ENCODE measurements at regions not wholly inside any gene's neighbourhood (a gene's known extent, or its start where the extent isn't known, plus 50 kb on each side); places are given as distances from the start of the nearest gene placed in this dataset.

DNA sequence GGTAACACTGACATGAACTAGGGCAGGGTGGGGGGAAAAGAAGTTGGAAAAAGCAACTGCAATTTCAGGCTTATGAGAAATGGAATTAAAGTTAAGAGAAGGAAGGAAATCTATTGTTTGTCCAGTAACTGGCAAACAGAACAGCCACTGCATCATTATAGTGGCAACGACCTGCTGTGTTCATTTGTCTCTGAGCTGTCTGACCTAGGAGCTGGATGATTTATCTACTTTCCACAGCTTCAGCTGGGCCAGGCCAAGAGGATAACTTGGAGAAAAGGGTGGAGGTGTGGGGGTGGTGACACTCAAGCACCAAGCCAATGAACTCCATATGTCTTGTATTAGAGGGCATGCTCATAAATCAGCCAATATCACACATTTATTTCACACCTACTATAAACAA, 291.5 kb upstream of the KLHL29 start:
- no peaks in the 10 kb centered on the region for H3K4me1 ChIP-seq (ENCODE audit: control insufficient read depth in 2 of 2, insufficient read depth in 1 of 2, low read depth in 1 of 2, low read length in 2 of 2)
- no peaks in the 10 kb centered on the region for H3K27me3 ChIP-seq (ENCODE audit: control insufficient read depth in 3 of 3, insufficient read depth in 3 of 3, low read depth in 1 of 3, low read length in 3 of 3)
- H3K4me2 ChIP-seq (ENCODE audit: insufficient read depth, low read length, poor library complexity, severe bottlenecking): no peak overlapping the region
- H3K4me3 ChIP-seq (ENCODE audit: low read length in 2 of 2): no peak overlapping the region
- H3K14ac ChIP-seq (ENCODE audit: low read length): no peak overlapping the region
- no peaks in the 10 kb centered on the region for H3K9me3 ChIP-seq (replicated peaks in 1 of 2; ENCODE audit: control insufficient read depth in 2 of 2, insufficient read depth in 1 of 2, low read depth in 1 of 2, low read length in 2 of 2)
- no peak overlapping the region for H4K8ac ChIP-seq (ENCODE audit: low read depth, low read length)
- no peak overlapping the region for H3K4ac ChIP-seq (ENCODE audit: low read length)
- no peak overlapping the region for H2BK5ac ChIP-seq (ENCODE audit: low read length)
- no peak overlapping the region for H3K18ac ChIP-seq (ENCODE audit: low read length)
- H2BK12ac ChIP-seq (ENCODE audit: low read length): no peak overlapping the region
- H3K36me3 ChIP-seq (replicated peaks in 1 of 2; ENCODE audit: control insufficient read depth in 2 of 2, insufficient read depth in 2 of 2, low read length in 2 of 2): no peaks in the 10 kb centered on the region
- no peak overlapping the region for H3K23ac ChIP-seq (ENCODE audit: low read depth, low read length, poor library complexity)
- H2BK15ac ChIP-seq (ENCODE audit: low read length): no peak overlapping the region
- no peak overlapping the region for H2AK5ac ChIP-seq (ENCODE audit: low read depth, low read length)
- DNase-seq (ENCODE audit: low spot score): no peak
- H3K9ac ChIP-seq (ENCODE audit: low read depth, low read length, poor library complexity): no peak overlapping the region
- H3K79me1 ChIP-seq (ENCODE audit: low read depth, low read length): no peaks in the 10 kb centered on the region
- H2AFZ ChIP-seq (ENCODE audit: low read length): no peak overlapping the region
- no CpG with 5 or more reads among the region's 1 CpG for WGBS, 2 donors (ENCODE audit: extremely low coverage in 2 of 2, insufficient read length in 2 of 2, insufficient replicate concordance in 1 of 2)
- no peak overlapping the region for H4K91ac ChIP-seq (ENCODE audit: low read depth, low read length, poor library complexity)
- H3K27ac ChIP-seq (replicated peaks; ENCODE audit: low read length): no peak overlapping the region
- H2BK120ac ChIP-seq (ENCODE audit: low read depth, low read length): no peak overlapping the region

DNA sequence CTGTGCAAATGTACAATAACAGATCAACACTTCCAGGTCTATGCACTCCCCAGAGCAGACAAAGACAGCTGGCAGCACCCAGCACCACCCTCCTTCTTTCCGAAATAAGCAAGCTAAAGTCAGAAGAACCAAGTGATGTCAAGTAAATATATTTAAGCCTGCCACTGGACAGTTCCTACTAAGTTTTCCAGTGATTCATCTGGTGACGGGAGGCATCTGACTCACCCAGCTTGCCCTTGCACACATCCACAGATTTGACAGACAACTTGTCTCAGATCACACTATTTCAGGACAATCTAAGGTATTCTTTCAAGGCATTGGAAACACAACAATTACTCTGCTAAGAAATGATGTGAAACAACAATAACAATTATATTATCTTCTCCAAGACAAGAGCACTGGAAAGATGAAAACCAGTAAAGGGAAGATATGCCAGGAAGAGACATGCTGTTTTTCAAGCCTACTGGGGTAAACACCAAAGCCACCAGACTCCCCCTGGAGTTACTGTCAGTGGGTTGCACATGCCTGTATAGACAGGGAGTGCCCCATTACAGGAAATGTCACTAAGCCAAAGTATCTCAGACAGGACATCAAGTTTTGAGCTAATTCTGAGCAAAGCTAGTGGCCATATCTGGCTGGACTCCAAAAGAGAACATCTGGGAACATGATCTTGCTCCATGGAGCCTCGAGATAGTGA, 287.9 kb upstream of the KLHL29 start:
- no peaks in the 10 kb centered on the region for H3K4me1 ChIP-seq (ENCODE audit: control insufficient read depth in 2 of 2, insufficient read depth in 1 of 2, low read depth in 1 of 2, low read length in 2 of 2)
- no peaks in the 10 kb centered on the region for H3K79me1 ChIP-seq (ENCODE audit: low read depth, low read length)
- no peaks in the 10 kb centered on the region for H3K27me3 ChIP-seq (ENCODE audit: control insufficient read depth in 3 of 3, insufficient read depth in 3 of 3, low read depth in 1 of 3, low read length in 3 of 3)
- no peak for DNase-seq (ENCODE audit: low spot score)
- no peaks in the 10 kb centered on the region for H3K9me3 ChIP-seq (replicated peaks in 1 of 2; ENCODE audit: control insufficient read depth in 2 of 2, insufficient read depth in 1 of 2, low read depth in 1 of 2, low read length in 2 of 2)
- no peak overlapping the region for H2AFZ ChIP-seq (ENCODE audit: low read length)
- no peak overlapping the region for H4K8ac ChIP-seq (ENCODE audit: low read depth, low read length)
- H2AK5ac ChIP-seq (ENCODE audit: low read depth, low read length): no peak overlapping the region
- no peak overlapping the region for H2BK12ac ChIP-seq (ENCODE audit: low read length)
- no peak overlapping the region for H2BK120ac ChIP-seq (ENCODE audit: low read depth, low read length)
- no CpG with 5 or more reads among the region's 3 CpGs for WGBS, 2 donors (ENCODE audit: extremely low coverage in 2 of 2, insufficient read length in 2 of 2, insufficient replicate concordance in 1 of 2)
- no peak overlapping the region for H3K9ac ChIP-seq (ENCODE audit: low read depth, low read length, poor library complexity)
- no peak overlapping the region for H3K4me3 ChIP-seq (ENCODE audit: low read length in 2 of 2)
- no peaks in the 10 kb centered on the region for H3K36me3 ChIP-seq (replicated peaks in 1 of 2; ENCODE audit: control insufficient read depth in 2 of 2, insufficient read depth in 2 of 2, low read length in 2 of 2)
- H3K14ac ChIP-seq (ENCODE audit: low read length): no peak overlapping the region
- no peak overlapping the region for H3K23ac ChIP-seq (ENCODE audit: low read depth, low read length, poor library complexity)
- H3K4me2 ChIP-seq (ENCODE audit: insufficient read depth, low read length, poor library complexity, severe bottlenecking): no peak overlapping the region
- H2BK15ac ChIP-seq (ENCODE audit: low read length): no peak overlapping the region
- H3K27ac ChIP-seq (replicated peaks; ENCODE audit: low read length): no peak overlapping the region
- H3K18ac ChIP-seq (ENCODE audit: low read length): no peak overlapping the region
- H3K4ac ChIP-seq (ENCODE audit: low read length): no peak overlapping the region
- H4K91ac ChIP-seq (ENCODE audit: low read depth, low read length, poor library complexity): no peak overlapping the region
- H2BK5ac ChIP-seq (ENCODE audit: low read length): no peak overlapping the region

- Histone ChIP-seq H3K36me3 (replicated peaks in 1 of 2; ENCODE audit: control insufficient read depth in 2 of 2, insufficient read depth in 2 of 2, low read length in 2 of 2) (no peaks in the 10 kb centered on the region), H3K14ac (ENCODE audit: low read length) (no peak overlapping the region), H2AFZ (ENCODE audit: low read length) (no peak overlapping the region), H3K9ac (ENCODE audit: low read depth, low read length, poor library complexity) (no peak overlapping the region), H3K4me1 (ENCODE audit: control insufficient read depth in 2 of 2, insufficient read depth in 1 of 2, low read depth in 1 of 2, low read length in 2 of 2) (no peaks in the 10 kb centered on the region), H2BK120ac (ENCODE audit: low read depth, low read length) (no peak overlapping the region), H3K18ac (ENCODE audit: low read length) (no peak overlapping the region), H3K27ac (replicated peaks; ENCODE audit: low read length) (no peak overlapping the region), H4K91ac (ENCODE audit: low read depth, low read length, poor library complexity) (no peak overlapping the region), H3K9me3 (replicated peaks in 1 of 2; ENCODE audit: control insufficient read depth in 2 of 2, insufficient read depth in 1 of 2, low read depth in 1 of 2, low read length in 2 of 2) (no peaks in the 10 kb centered on the region), H3K79me1 (ENCODE audit: low read depth, low read length) (no peaks in the 10 kb centered on the region), H3K4me3 (ENCODE audit: low read length in 2 of 2) (no peak overlapping the region), H4K8ac (ENCODE audit: low read depth, low read length) (no peak overlapping the region), H2AK5ac (ENCODE audit: low read depth, low read length) (no peak overlapping the region), H3K27me3 (ENCODE audit: control insufficient read depth in 3 of 3, insufficient read depth in 3 of 3, low read depth in 1 of 3, low read length in 3 of 3) (no peaks in the 10 kb centered on the region), H2BK5ac (ENCODE audit: low read length) (no peak overlapping the region), H2BK15ac (ENCODE audit: low read length) (no peak overlapping the region), H3K4me2 (ENCODE audit: insufficient read depth, low read length, poor library complexity, severe bottlenecking) (no peak overlapping the region), H3K4ac (ENCODE audit: low read length) (no peak overlapping the region), H2BK12ac (ENCODE audit: low read length) (no peak overlapping the region), H3K23ac (ENCODE audit: low read depth, low read length, poor library complexity) (no peak overlapping the region)
- WGBS, 2 donors (ENCODE audit: extremely low coverage in 2 of 2, insufficient read length in 2 of 2, insufficient replicate concordance in 1 of 2): no CpG with 5 or more reads among the region's 2 CpGs
- DNase-seq (ENCODE audit: low spot score): no peak
These were observed 284.6 kb upstream of the KLHL29 start for GRCh38 chr2:23100406-23100805.

GRCh38 chr2:23106242-23106785, 278.7 kb upstream of the KLHL29 start:
- H2AK5ac ChIP-seq (ENCODE audit: low read depth, low read length): no peak overlapping the region
- H3K9me3 ChIP-seq (replicated peaks in 1 of 2; ENCODE audit: control insufficient read depth in 2 of 2, insufficient read depth in 1 of 2, low read depth in 1 of 2, low read length in 2 of 2): no peaks in the 10 kb centered on the region
- no peak overlapping the region for H4K91ac ChIP-seq (ENCODE audit: low read depth, low read length, poor library complexity)
- no peak overlapping the region for H3K4me3 ChIP-seq (ENCODE audit: low read length in 2 of 2)
- H2AFZ ChIP-seq (ENCODE audit: low read length): no peak overlapping the region
- H3K14ac ChIP-seq (ENCODE audit: low read length): no peak overlapping the region
- no peaks in the 10 kb centered on the region for H3K4me1 ChIP-seq (ENCODE audit: control insufficient read depth in 2 of 2, insufficient read depth in 1 of 2, low read depth in 1 of 2, low read length in 2 of 2)
- no peaks in the 10 kb centered on the region for H3K36me3 ChIP-seq (replicated peaks in 1 of 2; ENCODE audit: control insufficient read depth in 2 of 2, insufficient read depth in 2 of 2, low read length in 2 of 2)
- H3K79me1 ChIP-seq (ENCODE audit: low read depth, low read length): no peaks in the 10 kb centered on the region
- H3K27me3 ChIP-seq (ENCODE audit: control insufficient read depth in 3 of 3, insufficient read depth in 3 of 3, low read depth in 1 of 3, low read length in 3 of 3): no peaks in the 10 kb centered on the region
- H3K4ac ChIP-seq (ENCODE audit: low read length): no peak overlapping the region
- no peak overlapping the region for H2BK5ac ChIP-seq (ENCODE audit: low read length)
- H2BK15ac ChIP-seq (ENCODE audit: low read length): no peak overlapping the region
- no peak overlapping the region for H3K23ac ChIP-seq (ENCODE audit: low read depth, low read length, poor library complexity)
- no peak overlapping the region for H3K9ac ChIP-seq (ENCODE audit: low read depth, low read length, poor library complexity)
- H2BK12ac ChIP-seq (ENCODE audit: low read length): no peak overlapping the region
- DNase-seq (ENCODE audit: low spot score): no peak
- no peak overlapping the region for H2BK120ac ChIP-seq (ENCODE audit: low read depth, low read length)
- no peak overlapping the region for H4K8ac ChIP-seq (ENCODE audit: low read depth, low read length)
- no peak overlapping the region for H3K4me2 ChIP-seq (ENCODE audit: insufficient read depth, low read length, poor library complexity, severe bottlenecking)
- no peak overlapping the region for H3K18ac ChIP-seq (ENCODE audit: low read length)
- no peak overlapping the region for H3K27ac ChIP-seq (replicated peaks; ENCODE audit: low read length)
- WGBS, 2 donors (ENCODE audit: extremely low coverage in 2 of 2, insufficient read length in 2 of 2, insufficient replicate concordance in 1 of 2): 100% methylated on average over 1 of the region's 4 CpGs; no CpG with 5 or more reads in 1 of the 2 donors
